ENCODE measurements at regions not wholly inside any gene's neighbourhood (a gene's known extent, or its start where the extent isn't known, plus 50 kb on each side); places are given as distances from the start of the nearest gene placed in this dataset.

- SMC1A ChIA-PET (ENCODE audit: uncharacterized antibody, unreplicated experiment), result no interaction called here
- POLR2A ChIA-PET, result no interaction called here
- RAD21 ChIA-PET (ENCODE audit: unreplicated experiment), result interaction anchor here (1.4 kb wide), 1 partner anchor 41 kb away, joined by 3 read pairs; no protein-coding TSS in a partner anchor
- no peaks in the 10 kb centered on the region for H3K36me3 ChIP-seq (ENCODE audit: control insufficient read depth in 2 of 2, insufficient read depth in 2 of 2, low read length in 1 of 2)
- H3K4me3 ChIP-seq, result no peak overlapping the region
- no TSS peak for BruUV-seq (replicated peaks)
- H3K9ac ChIP-seq (ENCODE audit: control insufficient read depth, insufficient read depth, low read length), result no peak overlapping the region
- WGBS (ENCODE audit: insufficient coverage, insufficient replicate concordance, low lambda C conversion rate, missing lambda C conversion rate), result 5% methylated on average over 1 of the region's 1 CpG
- in situ Hi-C loops (cut with MboI) (no loop called here), intact Hi-C loops (cut with micrococcal nuclease; ENCODE audit: unreplicated experiment) (no loop called here)
- no peaks in the 10 kb centered on the region for H3K9me3 ChIP-seq (replicated peaks; ENCODE audit: control insufficient read depth, insufficient read depth, low read length)
- H3K27ac ChIP-seq (ENCODE audit: control insufficient read depth, insufficient read depth), result no peak overlapping the region
- ATAC-seq, result no peak
- no peaks in the 10 kb centered on the region for H4K20me1 ChIP-seq (ENCODE audit: control insufficient read depth, insufficient read depth)
- CTCF ChIA-PET, result no interaction called here
- H2AFZ ChIP-seq (ENCODE audit: control insufficient read depth, low read depth, low read length), result no peak overlapping the region
- FAIRE-seq, result no peak
- no peaks in the 10 kb centered on the region for H3K4me1 ChIP-seq (ENCODE audit: control insufficient read depth, insufficient read depth, low read length)
- TF ChIP-seq WRNIP1 (IDR thresholded peaks at IDR 0.05; ENCODE audit: borderline replicate concordance, low read depth, low read length) (no peak), MYB (IDR thresholded peaks at IDR 0.05; ENCODE audit: borderline replicate concordance, low read depth, low read length) (no peak), NFXL1 (IDR thresholded peaks at IDR 0.05; ENCODE audit: borderline replicate concordance) (no peak), MTA2 (IDR thresholded peaks at IDR 0.05; ENCODE audit: low read depth) (no peak), TCF3 (IDR thresholded peaks at IDR 0.05; ENCODE audit: borderline replicate concordance, insufficient read depth, low read depth, low read length) (no peak), SIX5 (IDR thresholded peaks at IDR 0.05; ENCODE audit: low read depth, low read length, severe bottlenecking) (no peak), MEF2B (IDR thresholded peaks at IDR 0.05; ENCODE audit: partially characterized antibody, poor library complexity, severe bottlenecking) (no peak), RAD21 (IDR thresholded peaks at IDR 0.05; ENCODE audit: insufficient read depth, low read depth, low read length) (no peak), SUZ12 (IDR thresholded peaks at IDR 0.05; ENCODE audit: unreplicated experiment) (no peak), CEBPB (IDR thresholded peaks at IDR 0.05; ENCODE audit: borderline replicate concordance in 1 of 2, low read depth in 2 of 2, low read length in 2 of 2) (no peak), ZNF274 (IDR thresholded peaks at IDR 0.05; ENCODE audit: insufficient read depth, insufficient read length) (no peak)
- TF ChIP-seq, protein P1, sequence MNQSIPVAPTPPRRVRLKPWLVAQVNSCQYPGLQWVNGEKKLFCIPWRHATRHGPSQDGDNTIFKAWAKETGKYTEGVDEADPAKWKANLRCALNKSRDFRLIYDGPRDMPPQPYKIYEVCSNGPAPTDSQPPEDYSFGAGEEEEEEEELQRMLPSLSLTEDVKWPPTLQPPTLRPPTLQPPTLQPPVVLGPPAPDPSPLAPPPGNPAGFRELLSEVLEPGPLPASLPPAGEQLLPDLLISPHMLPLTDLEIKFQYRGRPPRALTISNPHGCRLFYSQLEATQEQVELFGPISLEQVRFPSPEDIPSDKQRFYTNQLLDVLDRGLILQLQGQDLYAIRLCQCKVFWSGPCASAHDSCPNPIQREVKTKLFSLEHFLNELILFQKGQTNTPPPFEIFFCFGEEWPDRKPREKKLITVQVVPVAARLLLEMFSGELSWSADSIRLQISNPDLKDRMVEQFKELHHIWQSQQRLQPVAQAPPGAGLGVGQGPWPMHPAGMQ (IDR thresholded peaks at IDR 0.05; ENCODE audit: borderline replicate concordance), result no peak
- TF ChIP-seq, protein P2, sequence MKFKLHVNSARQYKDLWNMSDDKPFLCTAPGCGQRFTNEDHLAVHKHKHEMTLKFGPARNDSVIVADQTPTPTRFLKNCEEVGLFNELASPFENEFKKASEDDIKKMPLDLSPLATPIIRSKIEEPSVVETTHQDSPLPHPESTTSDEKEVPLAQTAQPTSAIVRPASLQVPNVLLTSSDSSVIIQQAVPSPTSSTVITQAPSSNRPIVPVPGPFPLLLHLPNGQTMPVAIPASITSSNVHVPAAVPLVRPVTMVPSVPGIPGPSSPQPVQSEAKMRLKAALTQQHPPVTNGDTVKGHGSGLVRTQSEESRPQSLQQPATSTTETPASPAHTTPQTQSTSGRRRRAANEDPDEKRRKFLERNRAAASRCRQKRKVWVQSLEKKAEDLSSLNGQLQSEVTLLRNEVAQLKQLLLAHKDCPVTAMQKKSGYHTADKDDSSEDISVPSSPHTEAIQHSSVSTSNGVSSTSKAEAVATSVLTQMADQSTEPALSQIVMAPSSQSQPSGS (IDR thresholded peaks at IDR 0.05; ENCODE audit: low read length), result no peak
- no peak for DNase-seq (ENCODE audit: low read depth, low spot score)
- no peaks in the 10 kb centered on the region for H3K79me2 ChIP-seq (ENCODE audit: control insufficient read depth, insufficient read depth, low read length)
- H3K4me2 ChIP-seq (ENCODE audit: control insufficient read depth, insufficient read depth), result no peak overlapping the region
- no peaks in the 10 kb centered on the region for H3K27me3 ChIP-seq (replicated peaks in 1 of 2; ENCODE audit: control insufficient read depth in 2 of 2, insufficient read depth in 2 of 2, low read length in 1 of 2)
These were observed 265.0 kb downstream of the ZPLD1 start for GRCh38 chr3:102699819-102700140.
